ENCODE measurements at regions not wholly inside any gene's neighbourhood (a gene's known extent, or its start where the extent isn't known, plus 50 kb on each side); places are given as distances from the start of the nearest gene placed in this dataset.
"Not testable (repeated sequence)": the region's sequence is repeated elsewhere in the genome, so short reads cannot be mapped to it uniquely, and the experiment has no call there.

DNA sequence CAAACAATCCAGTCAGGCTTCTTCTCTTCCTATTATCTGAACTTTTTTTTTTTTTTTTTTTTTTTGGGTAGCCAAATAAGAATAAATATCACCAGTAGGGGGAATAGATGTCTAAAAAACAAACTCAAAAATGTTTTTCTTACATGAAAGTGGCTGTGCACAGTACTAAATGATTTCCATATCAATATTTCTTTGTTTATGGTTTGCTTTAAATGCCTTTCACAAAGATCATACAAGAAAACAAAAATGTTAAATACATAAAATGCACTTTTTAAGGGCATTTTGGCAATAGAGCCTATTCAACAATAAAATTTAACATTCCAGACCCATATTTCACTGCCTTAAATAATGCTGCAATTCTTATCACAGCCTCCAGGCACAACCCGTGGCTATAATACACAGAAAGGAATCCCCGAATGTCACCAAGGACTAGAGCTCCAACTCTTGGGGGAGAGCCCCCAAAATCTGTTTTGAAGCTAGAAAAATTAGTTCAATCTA, 91.1 kb upstream of the TBCA start:
- no peak for DNase-seq

DNA sequence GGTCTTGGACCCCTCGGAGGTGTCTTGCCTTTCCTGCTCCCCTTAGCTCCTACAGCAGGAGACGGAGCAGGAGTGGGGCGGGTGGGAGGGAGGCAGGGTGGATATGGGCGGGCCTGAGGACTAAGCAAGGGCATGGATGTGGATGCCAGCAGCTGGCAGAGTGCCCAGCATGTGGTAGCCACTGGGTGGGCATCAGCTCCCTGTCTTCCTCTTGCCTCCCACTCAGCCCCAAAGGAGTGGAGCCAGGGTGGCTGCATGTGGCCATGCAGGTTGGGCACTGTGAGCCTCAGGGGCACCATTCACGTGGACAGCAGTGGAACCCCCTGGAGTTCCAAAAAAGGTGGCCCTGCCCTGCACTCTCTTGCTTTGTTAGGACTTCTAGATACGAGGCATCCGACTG, 90.1 kb upstream of the TBCA start:
- no peak for DNase-seq

GRCh38 chr5:77864997-77865396, 88.9 kb upstream of the TBCA start:
- DNase-seq, result no peak

- no peak for DNase-seq
These were observed 87.0 kb upstream of the TBCA start for GRCh38 chr5:77863181-77863580.

DNA sequence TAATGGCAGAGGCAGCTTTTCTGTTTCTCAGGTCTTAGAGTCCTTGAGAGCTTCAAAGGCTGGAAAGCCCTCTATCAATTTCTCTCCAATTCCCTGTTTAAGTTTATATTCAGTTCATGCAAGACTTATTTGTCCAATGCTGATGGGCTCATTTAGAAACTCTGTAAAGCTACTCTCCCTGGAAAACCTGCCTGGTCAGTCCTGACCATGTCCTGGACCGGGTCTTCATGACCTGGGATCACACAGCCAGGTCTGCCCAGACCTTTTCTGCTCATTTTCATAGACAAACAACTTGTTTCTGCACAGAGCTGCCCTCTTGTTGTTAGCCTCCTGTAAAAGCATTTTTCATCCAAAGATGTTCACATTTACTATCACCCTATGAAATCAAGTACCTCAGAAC, 85.4 kb upstream of the TBCA start:
- DNase-seq, result no peak

- no peak for DNase-seq
These were observed 83.2 kb upstream of the TBCA start for GRCh38 chr5:77859306-77859705.

GRCh38 chr5:77858678-77859077, 82.5 kb upstream of the TBCA start:
- not testable (repeated sequence) for DNase-seq

DNA sequence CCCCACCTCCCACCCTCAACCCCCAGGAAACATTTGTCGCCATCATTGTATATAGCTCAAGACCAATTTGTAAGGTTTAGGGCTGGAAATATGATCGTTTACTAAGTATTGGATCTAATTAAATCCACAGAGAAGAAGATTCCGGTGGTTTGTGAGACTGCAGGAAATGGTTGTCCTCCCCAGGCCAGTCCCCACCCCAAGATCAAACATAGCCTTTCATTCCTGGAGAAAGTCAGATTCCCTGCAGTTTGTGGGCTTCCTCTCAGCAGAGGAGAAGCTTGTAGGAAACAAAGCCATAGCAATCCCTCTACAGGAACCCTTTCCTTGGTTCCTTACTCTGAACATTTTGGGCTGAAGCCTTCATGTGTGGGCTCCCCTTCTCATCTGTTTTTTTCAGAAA, 79.2 kb upstream of the TBCA start:
- no peak for DNase-seq

DNA sequence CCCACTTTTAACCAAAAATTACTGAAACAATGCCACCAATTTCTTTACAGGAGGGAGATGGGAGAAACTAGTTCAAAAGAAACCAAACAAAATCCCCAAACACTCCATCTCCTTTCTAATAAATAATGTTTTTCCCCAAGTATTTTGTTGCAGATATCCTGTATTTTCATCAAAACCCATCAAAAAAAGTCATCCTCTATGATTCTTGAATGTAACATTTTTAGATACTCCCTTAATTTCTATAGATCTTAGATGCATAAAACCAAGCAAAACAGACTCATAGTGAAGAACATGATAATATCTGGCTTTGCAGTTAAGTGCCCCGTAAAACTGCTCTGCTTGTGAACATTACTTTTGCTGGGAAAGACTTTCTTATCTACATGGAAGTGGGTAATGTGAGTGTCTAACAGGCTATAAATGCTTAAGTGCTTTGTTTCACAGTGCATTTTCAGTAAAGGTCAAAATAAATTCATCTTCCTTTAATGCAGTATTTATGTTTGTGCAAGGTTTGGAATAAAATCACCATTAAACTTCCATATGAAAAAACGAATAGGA, 77.3 kb upstream of the TBCA start:
- no peak for DNase-seq

DNA sequence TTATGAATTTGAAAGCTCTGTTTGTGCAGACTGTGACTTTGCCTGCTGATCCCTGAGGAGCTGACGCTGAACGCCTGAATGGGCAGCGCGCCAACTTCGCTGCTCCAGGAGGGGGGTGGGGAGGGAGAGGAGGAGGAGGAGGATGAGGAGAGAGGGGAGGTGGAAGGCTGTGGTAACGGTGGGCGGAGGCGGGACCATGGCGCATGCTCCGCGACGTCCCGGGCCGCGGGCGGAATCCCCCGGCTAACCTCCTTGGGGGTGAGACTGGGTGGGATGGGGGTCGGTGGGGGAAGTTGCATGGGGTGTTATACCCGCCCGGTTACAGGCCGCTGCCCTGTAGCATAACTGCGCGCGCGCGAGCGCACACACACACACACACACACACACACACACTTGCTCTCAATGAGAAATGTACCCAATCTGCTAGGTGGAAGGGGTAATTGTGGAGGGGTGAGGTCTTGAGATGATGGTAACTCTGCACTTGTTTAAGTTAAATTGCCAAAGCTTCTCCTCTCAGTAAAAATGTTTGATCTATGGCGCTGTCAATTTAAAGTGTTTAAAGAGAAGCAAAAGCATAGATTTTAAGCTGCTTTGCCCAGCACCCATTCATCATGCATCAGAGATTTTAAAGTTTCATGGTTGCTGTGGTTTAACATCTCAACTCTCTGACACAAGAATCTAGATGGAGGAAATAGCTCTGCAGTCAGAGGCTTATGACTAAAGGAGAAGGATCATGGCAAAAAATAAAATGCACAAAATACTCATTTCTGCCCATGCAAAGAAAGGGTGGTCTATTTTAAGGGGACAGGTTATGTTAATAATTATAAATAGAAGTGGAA, 76.6 kb upstream of the TBCA start:
- peak; percentile 22 to 25 for DNase-seq

DNA sequence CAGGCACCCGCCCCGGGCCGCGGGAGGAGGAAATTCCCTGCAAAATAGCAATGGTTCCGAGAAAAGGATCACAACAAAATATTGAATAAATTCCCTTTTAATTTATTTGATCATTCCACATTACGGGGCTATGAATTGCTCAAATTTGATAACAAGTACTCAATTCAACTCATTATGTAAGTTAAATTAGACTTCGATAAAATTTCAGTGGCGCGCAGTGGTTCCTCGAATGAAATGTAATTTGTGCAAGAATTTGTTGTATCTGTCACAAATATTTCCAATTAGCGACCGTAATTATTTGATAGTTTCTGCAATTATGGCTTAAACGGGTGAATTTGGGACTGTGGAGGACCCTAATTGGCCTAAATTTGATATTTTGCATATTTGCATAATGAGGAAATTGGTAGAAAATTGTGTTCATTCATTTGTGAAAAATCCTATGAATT, 76.0 kb upstream of the TBCA start:
- DNase-seq, result no peak

GRCh38 chr5:77851176-77852067, 75.3 kb upstream of the TBCA start:
- peak in 1 of 2 donors; percentile 31 for DNase-seq

GRCh38 chr5:77850536-77851175, 74.5 kb upstream of the TBCA start:
- DNase-seq, result no peak

- DNase-seq, result no peak
These were observed 73.3 kb upstream of the TBCA start for GRCh38 chr5:77849308-77849900.

DNA sequence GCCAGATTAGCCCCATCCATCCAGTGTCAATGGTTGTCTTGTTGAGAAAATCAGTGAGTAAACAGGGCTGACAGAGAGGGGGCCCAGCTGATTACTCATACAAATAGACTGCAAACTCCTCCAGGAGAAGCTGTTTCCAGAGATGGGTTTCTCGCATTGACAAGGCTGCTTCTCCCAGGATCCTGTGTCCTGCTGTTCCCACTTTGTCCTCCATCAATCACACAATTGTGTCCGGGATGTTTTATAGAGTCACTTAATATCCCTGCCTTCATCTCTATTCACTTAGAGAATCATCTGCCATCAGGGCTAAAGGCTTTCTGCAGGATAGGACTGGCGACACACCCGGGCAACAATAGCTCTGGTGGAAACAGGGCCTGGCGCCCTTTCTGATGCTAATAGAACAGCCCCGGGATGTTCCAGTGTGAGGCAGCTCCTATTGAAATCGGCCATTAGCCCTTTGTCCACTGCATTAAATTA, 71.7 kb upstream of the TBCA start:
- no peak for DNase-seq

DNA sequence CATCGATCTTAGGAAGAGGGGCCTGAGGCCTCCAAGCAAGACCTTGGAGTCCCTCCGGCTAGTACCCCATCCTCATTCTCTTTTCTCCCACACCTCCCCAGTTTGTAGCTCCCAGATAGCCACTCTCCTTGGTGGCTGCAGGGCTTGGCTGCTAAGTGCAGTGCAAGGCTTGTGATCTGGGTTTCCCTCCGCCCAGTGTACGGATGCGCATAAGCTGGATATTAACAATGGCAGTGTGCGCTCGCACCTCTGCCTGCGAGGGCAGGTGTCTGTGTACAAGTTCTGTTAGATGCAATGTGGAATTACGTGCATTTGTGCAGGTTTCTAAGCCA, 71.0 kb upstream of the TBCA start:
- no peak for DNase-seq

DNA sequence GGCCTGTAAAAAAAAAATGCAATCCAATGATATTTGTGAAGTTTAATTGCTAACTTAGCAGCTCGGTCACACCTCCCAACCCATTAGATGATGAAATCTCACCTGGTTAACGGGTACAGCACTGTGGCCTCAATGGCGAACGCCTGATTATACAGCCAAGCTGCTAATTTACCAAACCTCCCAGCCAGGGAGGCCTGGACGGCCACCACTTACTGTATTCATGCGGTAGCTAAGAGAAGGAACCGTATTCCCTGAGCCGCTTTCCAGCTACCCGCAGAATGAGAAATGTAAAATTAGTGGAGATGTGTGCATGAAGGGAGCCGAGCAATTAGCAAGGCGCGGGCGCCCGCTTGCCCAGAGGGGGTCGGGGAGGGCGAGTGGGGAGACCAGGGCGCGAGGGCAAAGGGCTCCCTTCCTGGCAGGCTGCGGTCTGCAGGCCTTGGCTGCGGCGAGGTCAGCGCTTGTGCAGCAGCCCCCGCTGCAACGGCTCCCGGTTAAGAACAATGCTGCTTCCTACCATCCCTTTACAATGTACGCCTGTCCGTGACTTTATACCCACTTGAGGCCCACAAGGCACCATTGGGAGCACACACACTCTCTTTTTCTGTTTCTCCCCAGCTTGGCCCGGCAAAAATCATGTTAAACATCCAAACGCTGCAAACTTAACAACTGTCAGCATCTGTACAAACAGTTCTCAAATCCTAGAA, 70.4 kb upstream of the TBCA start:
- no peak for DNase-seq

DNA sequence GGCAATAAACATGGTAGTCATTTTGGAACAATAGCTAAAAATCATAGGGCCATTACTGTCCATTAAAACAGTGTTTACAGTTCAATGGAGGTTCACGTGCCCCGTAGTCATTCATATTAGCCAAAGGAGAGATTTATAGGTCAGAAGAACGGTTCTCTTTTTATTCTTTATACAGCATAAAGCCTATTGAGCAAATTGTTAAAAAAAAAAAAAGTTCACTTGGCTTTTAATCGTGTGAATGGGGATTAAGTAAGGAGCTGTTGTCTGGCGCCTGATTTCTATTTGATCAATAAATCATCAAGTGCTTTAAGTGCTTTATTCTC, 69.1 kb upstream of the TBCA start:
- no peak for DNase-seq

GRCh38 chr5:77844623-77845323, 68.6 kb upstream of the TBCA start:
- DNase-seq, result no peak

- no peak for DNase-seq
These were observed 68.2 kb upstream of the TBCA start for GRCh38 chr5:77844373-77844622.

GRCh38 chr5:77843570-77844372, 67.6 kb upstream of the TBCA start:
- no peak for DNase-seq

Measured in stimulated activated CD4-positive, alpha-beta T cell treated with anti-CD3 and anti-CD28 coated beads, Interleukin-2, amount 100 ng/mL, for 24 hours (primary cell).